Fibroblast of lung (primary cell): ENCODE measurements at regions not wholly inside any gene's neighbourhood (a gene's known extent, or its start where the extent isn't known, plus 50 kb on each side); places are given as distances from the start of the nearest gene placed in this dataset.

Experiments
- DNase-seq, 2 donors: peaks; one replicate each; pipeline versions ENCODE4 v3.0.0 to v3.0.0-alpha.2; 2010; ENCODE audit warnings: low read depth in 2 of 2
- H2AFZ ChIP-seq: 2 replicates; pipeline ENCODE4 v1.5.1; 2012; ENCODE audit warnings: low read length, control low read depth, inconsistent platforms
- H3K27ac ChIP-seq: 2 replicates; pipeline ENCODE4 v1.5.1; 2011; ENCODE audit warnings: low read length, control low read depth; ENCODE audit not compliant: insufficient read depth
- H3K27me3 ChIP-seq: 2 replicates; pipeline ENCODE4 v1.5.1; 2011; ENCODE audit warnings: mild to moderate bottlenecking, low read length; ENCODE audit not compliant: control insufficient read depth, insufficient read depth
- H3K36me3 ChIP-seq: 2 replicates; pipeline ENCODE4 v1.5.1; 2011; ENCODE audit warnings: low read length; ENCODE audit not compliant: control insufficient read depth, insufficient read depth
- H3K4me1 ChIP-seq: 2 replicates; pipeline ENCODE4 v1.5.1; 2011; ENCODE audit warnings: low read length; ENCODE audit not compliant: control insufficient read depth, insufficient read depth; ENCODE audit errors: extremely low read depth
- H3K4me2 ChIP-seq: 2 replicates; pipeline ENCODE4 v1.5.1; 2011; ENCODE audit warnings: low read length, control low read depth; ENCODE audit not compliant: insufficient read depth; ENCODE audit errors: extremely low read depth
- H3K4me3 ChIP-seq, 4 experiments: fragments of 200-600 bp in 1 of 4; sonication (generic) in 1 of 4; replicated peaks in 1 of 4; 2 replicates each; pipeline ENCODE4 v1.5.1; 2011 to 2016; ENCODE audit warnings: low read length in 4 of 4, low read depth in 3 of 4, mild to moderate bottlenecking in 3 of 4, control low read depth in 2 of 4, inconsistent platforms in 1 of 4, mixed read lengths in 1 of 4; ENCODE audit not compliant: insufficient read depth in 1 of 4; ENCODE audit errors: control extremely low read depth in 1 of 4
- H3K79me2 ChIP-seq: 2 replicates; pipeline ENCODE4 v1.5.1; 2012; ENCODE audit warnings: mild to moderate bottlenecking, low read length, inconsistent platforms; ENCODE audit not compliant: control insufficient read depth, insufficient read depth
- H3K9ac ChIP-seq: 2 replicates; pipeline ENCODE4 v1.5.1; 2011; ENCODE audit warnings: mild to moderate bottlenecking, low read length, control low read depth; ENCODE audit not compliant: insufficient read depth
- H3K9me3 ChIP-seq: 2 replicates; pipeline ENCODE4 v1.5.1; 2012; ENCODE audit warnings: low read depth, low read length; ENCODE audit not compliant: control insufficient read depth, insufficient read depth
- H4K20me1 ChIP-seq: 2 replicates; pipeline ENCODE4 v1.5.1; 2011; ENCODE audit warnings: low read length; ENCODE audit not compliant: control insufficient read depth, insufficient read depth; ENCODE audit errors: extremely low read depth
- CTCF ChIP-seq, 2 donors: IDR thresholded peaks in 1 of 2; conservative IDR thresholded peaks in 1 of 2; 1 replicate in 1 of 2; 2 replicates in 1 of 2; pipeline ENCODE4 v1.5.1; 2011 to 2012; ENCODE audit warnings: low read length in 2 of 2, control low read depth in 1 of 2, inconsistent platforms in 1 of 2, low read depth in 1 of 2, mild to moderate bottlenecking in 1 of 2
- EZH2 ChIP-seq: IDR thresholded peaks from 2 replicates; pipeline ENCODE4 v1.5.1; 2012; ENCODE audit warnings: low read length, control low read depth, mild to moderate bottlenecking; ENCODE audit errors: missing control alignments

GRCh38 chr5:53819482-53819881 is 259.0 kb downstream of the NDUFS4 start:
- TF ChIP-seq CTCF (conservative IDR thresholded peaks at IDR 0.05 in 1 of 2, IDR thresholded peaks at IDR 0.05 in 1 of 2; ENCODE audit: low read depth in 1 of 2, low read length in 2 of 2): no peak
- no peak for TF ChIP-seq EZH2
- Histone ChIP-seq H3K27me3 (peaks cover 3% of the 10 kb centered on the region), H3K79me2 (no peaks in the 10 kb centered on the region), H3K9ac (no peak overlapping the region), H3K27ac (no peak overlapping the region), H3K36me3 (no peaks in the 10 kb centered on the region), H3K4me2 (no peak overlapping the region), H4K20me1 (no peaks in the 10 kb centered on the region), H3K9me3 (no peaks in the 10 kb centered on the region), H3K4me3 (no peak overlapping the region), H2AFZ (no peak overlapping the region), H3K4me1 (no peaks in the 10 kb centered on the region)
- no peak for DNase-seq

GRCh38 chr5:53820119-53820801 is 259.8 kb downstream of the NDUFS4 start:
- no peak overlapping the region for H2AFZ ChIP-seq
- no peaks in the 10 kb centered on the region for H3K9me3 ChIP-seq
- H3K9ac ChIP-seq: no peak overlapping the region
- H3K27me3 ChIP-seq: peaks cover 3% of the 10 kb centered on the region
- no peak overlapping the region for H3K27ac ChIP-seq
- TF ChIP-seq EZH2 (no peak), CTCF (conservative IDR thresholded peaks at IDR 0.05 in 1 of 2, IDR thresholded peaks at IDR 0.05 in 1 of 2; ENCODE audit: low read depth in 1 of 2, low read length in 2 of 2) (no peak)
- no peaks in the 10 kb centered on the region for H3K36me3 ChIP-seq
- H3K4me1 ChIP-seq: no peaks in the 10 kb centered on the region
- H4K20me1 ChIP-seq: no peaks in the 10 kb centered on the region
- no peak overlapping the region for H3K4me3 ChIP-seq
- H3K79me2 ChIP-seq: no peaks in the 10 kb centered on the region
- DNase-seq: no peak
- no peak overlapping the region for H3K4me2 ChIP-seq

- Histone ChIP-seq H4K20me1 (no peaks in the 10 kb centered on the region), H3K79me2 (no peaks in the 10 kb centered on the region), H2AFZ (no peak overlapping the region), H3K4me3 (no peak overlapping the region), H3K4me2 (no peak overlapping the region), H3K27ac (no peak overlapping the region), H3K36me3 (no peaks in the 10 kb centered on the region), H3K4me1 (no peaks in the 10 kb centered on the region), H3K9ac (no peak overlapping the region), H3K27me3 (peaks cover 3% of the 10 kb centered on the region), H3K9me3 (no peaks in the 10 kb centered on the region)
- no peak for DNase-seq
- no peak for TF ChIP-seq EZH2
- no peak for TF ChIP-seq CTCF (conservative IDR thresholded peaks at IDR 0.05 in 1 of 2, IDR thresholded peaks at IDR 0.05 in 1 of 2; ENCODE audit: low read depth in 1 of 2, low read length in 2 of 2)
Measured at GRCh38 chr5:53820802-53821171, 260.3 kb downstream of the NDUFS4 start.
